ENCODE measurements at regions not wholly inside any gene's neighbourhood (a gene's known extent, or its start where the extent isn't known, plus 50 kb on each side); places are given as distances from the start of the nearest gene placed in this dataset.

- TF ChIP-seq OSR1 (CRISPR knock-in tag; IDR thresholded peaks at IDR 0.05) (no peak), ISL1 (CRISPR knock-in tag; IDR thresholded peaks at IDR 0.05) (no peak), RARB (CRISPR knock-in tag; IDR thresholded peaks at IDR 0.05) (no peak), POU6F1 (CRISPR knock-in tag; IDR thresholded peaks at IDR 0.05; ENCODE audit: borderline replicate concordance, low read depth) (no peak), PATZ1 (CRISPR knock-in tag; IDR thresholded peaks at IDR 0.05; ENCODE audit: borderline replicate concordance) (no peak), BACH2 (CRISPR knock-in tag; IDR thresholded peaks at IDR 0.05; ENCODE audit: borderline replicate concordance) (no peak), TOX (CRISPR knock-in tag; IDR thresholded peaks at IDR 0.05; ENCODE audit: borderline replicate concordance) (no peak), CSRNP3 (CRISPR knock-in tag; IDR thresholded peaks at IDR 0.05) (no peak), PPARA (CRISPR knock-in tag; IDR thresholded peaks at IDR 0.05; ENCODE audit: borderline replicate concordance) (no peak), CSDC2 (CRISPR knock-in tag; IDR thresholded peaks at IDR 0.05) (no peak), SNAI2 (CRISPR knock-in tag; IDR thresholded peaks at IDR 0.05) (no peak)
- no peak for ATAC-seq
Measured at GRCh38 chr13:65143920-65144319, 2086.2 kb downstream of the PCDH9 start.

- no peak for ATAC-seq
- TF ChIP-seq GLIS3 (CRISPR knock-in tag; IDR thresholded peaks at IDR 0.05): no peak
- TF ChIP-seq TCF4 (CRISPR knock-in tag; IDR thresholded peaks at IDR 0.05; ENCODE audit: borderline replicate concordance): no peak
- TF ChIP-seq ZNF8 (CRISPR knock-in tag; IDR thresholded peaks at IDR 0.05): no peak
- TF ChIP-seq SNAI2 (CRISPR knock-in tag; IDR thresholded peaks at IDR 0.05): no peak
- no peak for TF ChIP-seq CREB5 (CRISPR knock-in tag; IDR thresholded peaks at IDR 0.05; ENCODE audit: low read depth)
- no peak for TF ChIP-seq ZFP30 (CRISPR knock-in tag; IDR thresholded peaks at IDR 0.05)
- TF ChIP-seq PATZ1 (CRISPR knock-in tag; IDR thresholded peaks at IDR 0.05; ENCODE audit: borderline replicate concordance): no peak
- TF ChIP-seq RARB (CRISPR knock-in tag; IDR thresholded peaks at IDR 0.05): no peak
- no peak for TF ChIP-seq ZFP3 (CRISPR knock-in tag; IDR thresholded peaks at IDR 0.05)
- no peak for TF ChIP-seq TSHZ2 (CRISPR knock-in tag; IDR thresholded peaks at IDR 0.05)
- TF ChIP-seq ZNF70 (CRISPR knock-in tag; IDR thresholded peaks at IDR 0.05): no peak
Measured at GRCh38 chr13:65133094-65133493, 2097.0 kb downstream of the PCDH9 start.

GRCh38 chr13:65125236-65125635 is 2104.9 kb downstream of the PCDH9 start:
- no peak for ATAC-seq
- no peak for TF ChIP-seq ZNF565 (CRISPR knock-in tag; conservative IDR thresholded peaks at IDR 0.05; ENCODE audit: low read depth)
- no peak for TF ChIP-seq PPARA (CRISPR knock-in tag; IDR thresholded peaks at IDR 0.05; ENCODE audit: borderline replicate concordance)
- TF ChIP-seq ZNF70 (CRISPR knock-in tag; IDR thresholded peaks at IDR 0.05): no peak
- no peak for TF ChIP-seq ZNF8 (CRISPR knock-in tag; IDR thresholded peaks at IDR 0.05)
- no peak for TF ChIP-seq TSHZ2 (CRISPR knock-in tag; IDR thresholded peaks at IDR 0.05)
- TF ChIP-seq POU6F1 (CRISPR knock-in tag; IDR thresholded peaks at IDR 0.05; ENCODE audit: borderline replicate concordance, low read depth): no peak
- TF ChIP-seq CSDC2 (CRISPR knock-in tag; IDR thresholded peaks at IDR 0.05): no peak
- TF ChIP-seq ISL1 (CRISPR knock-in tag; IDR thresholded peaks at IDR 0.05): no peak
